Caco-2 (cell line): ENCODE measurements at regions not wholly inside any gene's neighbourhood (a gene's known extent, or its start where the extent isn't known, plus 50 kb on each side); places are given as distances from the start of the nearest gene placed in this dataset.

Experiments
- BruUV-seq: library from RNA; stranded (reverse); fragments of 400-500 nt; replicated peaks from 2 replicates; lab custom pipeline; 2021; lab: Mats Ljungman, UMichigan
- CTCF ChIA-PET: fragments of 300-600 bp; sonication (Branson Sonifier 250); formaldehyde crosslinking; loops from one replicate; lab custom pipeline; 2022; ENCODE audit warnings: antibody characterized with exemption; lab: Charles Lee
- POLR2A ChIA-PET: fragments of 300-600 bp; sonication (Branson Sonifier 250); formaldehyde crosslinking; loops from one replicate; lab custom pipeline; 2022; ENCODE audit warnings: antibody characterized with exemption; lab: Charles Lee
- DNase-seq, 2 experiments: peaks; one replicate each; pipeline versions ENCODE4 v3.0.0 to v3.0.0-alpha.2; 2020 to 2022
- H3K27me3 ChIP-seq: replicated peaks from 2 replicates; pipeline ENCODE4 v1.6.0; 2011; ENCODE audit warnings: low read length; ENCODE audit not compliant: control insufficient read depth, insufficient read depth
- H3K36me3 ChIP-seq: 2 replicates; pipeline ENCODE4 v1.5.1; 2011; ENCODE audit warnings: low read length; ENCODE audit not compliant: control insufficient read depth, insufficient read depth
- H3K4me1 ChIP-seq: fragments of 250-450 bp; sonication (Bioruptor Pico); 2 replicates; pipeline ENCODE4 v1.5.1; 2020; ENCODE audit warnings: mild to moderate bottlenecking
- H3K4me3 ChIP-seq: 2 replicates; pipeline ENCODE4 v1.5.1; 2011; ENCODE audit warnings: low read depth, mild to moderate bottlenecking, control low read depth, low read length
- H3K9me3 ChIP-seq: fragments of 250-450 bp; sonication (Bioruptor Pico); 2 replicates; pipeline ENCODE4 v1.5.1; 2020; ENCODE audit warnings: mild to moderate bottlenecking, moderate library complexity
- H3K27ac Mint-ChIP-seq: one replicate; pipeline ENCODE4 v1.8.0; 2022; ENCODE audit warnings: mixed read lengths; ENCODE audit not compliant: unreplicated experiment
- H3K27me3 Mint-ChIP-seq: one replicate; pipeline ENCODE4 v1.8.0; 2022; ENCODE audit warnings: mixed read lengths; ENCODE audit not compliant: insufficient read depth, unreplicated experiment
- H3K36me3 Mint-ChIP-seq: one replicate; pipeline ENCODE4 v1.8.0; 2022; ENCODE audit warnings: mild to moderate bottlenecking, mixed read lengths; ENCODE audit not compliant: insufficient read depth, unreplicated experiment
- H3K4me1 Mint-ChIP-seq: one replicate; pipeline ENCODE4 v1.8.0; 2022; ENCODE audit warnings: low read depth, mixed read lengths; ENCODE audit not compliant: unreplicated experiment
- H3K4me3 Mint-ChIP-seq: one replicate; pipeline ENCODE4 v1.8.0; 2022; ENCODE audit warnings: mild to moderate bottlenecking, moderate library complexity, mixed read lengths; ENCODE audit not compliant: unreplicated experiment
- H3K9me3 Mint-ChIP-seq: one replicate; pipeline ENCODE4 v1.8.0; 2022; ENCODE audit warnings: mixed read lengths; ENCODE audit not compliant: unreplicated experiment
- CTCF ChIP-seq, 2 experiments: fragments of 200-600 bp in 1 of 2; IDR thresholded peaks; 1 replicate in 1 of 2; 2 replicates in 1 of 2; pipeline versions ENCODE4 v1.5.1 to v1.8.0; 2011 to 2022; ENCODE audit warnings: antibody characterized with exemption in 1 of 2, control low read depth in 1 of 2, inconsistent platforms in 1 of 2, low read depth in 1 of 2, low read length in 1 of 2, mild to moderate bottlenecking in 1 of 2, moderate library complexity in 1 of 2; ENCODE audit not compliant: insufficient read depth in 1 of 2, severe bottlenecking in 1 of 2, unreplicated experiment in 1 of 2
- intact Hi-C: fragments of 100-400 bp; cut with micrococcal nuclease; formaldehyde crosslinking; loops from one replicate; pipeline ENCODE4 v1.10.0; 2022; ENCODE audit not compliant: unreplicated experiment

- no peak for DNase-seq
- H3K9me3 Mint-ChIP-seq, result no peaks in the 10 kb centered on the region
- ChIA-PET POLR2A (no interaction called here), CTCF (no interaction called here)
- H3K36me3 Mint-ChIP-seq, result no peaks in the 10 kb centered on the region
- no peak for TF ChIP-seq CTCF (IDR thresholded peaks at IDR 0.05; ENCODE audit: insufficient read depth in 1 of 2, low read depth in 1 of 2, low read length in 1 of 2, severe bottlenecking in 1 of 2, unreplicated experiment in 1 of 2)
- Histone ChIP-seq H3K9me3 (no peaks in the 10 kb centered on the region; the same call in 1 of the 2 replicates), H3K27me3 (no peaks in the 10 kb centered on the region), H3K4me1 (no peaks in the 10 kb centered on the region), H3K4me3 (no peak overlapping the region), H3K36me3 (no peaks in the 10 kb centered on the region)
- H3K27me3 Mint-ChIP-seq, result no peaks in the 10 kb centered on the region
- BruUV-seq, result no TSS peak
- no peak overlapping the region for H3K27ac Mint-ChIP-seq
- H3K4me1 Mint-ChIP-seq, result no peaks in the 10 kb centered on the region
- no peak overlapping the region for H3K4me3 Mint-ChIP-seq
- intact Hi-C loops, result no loop called here
Observed at GRCh38 chr21:24223624-24224023, 1383.7 kb downstream of the MRPL39 start.

- no peak for TF ChIP-seq CTCF (IDR thresholded peaks at IDR 0.05; ENCODE audit: insufficient read depth in 1 of 2, low read depth in 1 of 2, low read length in 1 of 2, severe bottlenecking in 1 of 2, unreplicated experiment in 1 of 2)
- no peaks in the 10 kb centered on the region for H3K9me3 Mint-ChIP-seq
- ChIA-PET CTCF (no interaction called here), POLR2A (no interaction called here)
- no peaks in the 10 kb centered on the region for H3K4me1 ChIP-seq
- no peaks in the 10 kb centered on the region for H3K4me1 Mint-ChIP-seq
- no peak overlapping the region for H3K27ac Mint-ChIP-seq
- H3K4me3 ChIP-seq, result no peak overlapping the region
- H3K36me3 Mint-ChIP-seq, result no peaks in the 10 kb centered on the region
- intact Hi-C loops, result no loop called here
- no peaks in the 10 kb centered on the region; the same call in 1 of the 2 replicates for H3K9me3 ChIP-seq
- no peaks in the 10 kb centered on the region for H3K27me3 Mint-ChIP-seq
- DNase-seq, result no peak
- no peak overlapping the region for H3K4me3 Mint-ChIP-seq
- H3K27me3 ChIP-seq, result no peaks in the 10 kb centered on the region
- no peaks in the 10 kb centered on the region for H3K36me3 ChIP-seq
- no TSS peak for BruUV-seq
Observed at GRCh38 chr21:24222676-24223075, 1384.6 kb downstream of the MRPL39 start.

- H3K27ac Mint-ChIP-seq, result no peak overlapping the region
- ChIA-PET CTCF (no interaction called here), POLR2A (no interaction called here)
- Histone ChIP-seq H3K36me3 (no peaks in the 10 kb centered on the region), H3K27me3 (no peaks in the 10 kb centered on the region), H3K4me1 (no peaks in the 10 kb centered on the region), H3K4me3 (no peak overlapping the region), H3K9me3 (no peaks in the 10 kb centered on the region)
- H3K36me3 Mint-ChIP-seq, result no peaks in the 10 kb centered on the region
- peaks cover 2% of the 10 kb centered on the region for H3K27me3 Mint-ChIP-seq
- no peaks in the 10 kb centered on the region for H3K9me3 Mint-ChIP-seq
- BruUV-seq, result no TSS peak
- DNase-seq, result no peak
- no peak for TF ChIP-seq CTCF (IDR thresholded peaks at IDR 0.05; ENCODE audit: insufficient read depth in 1 of 2, low read depth in 1 of 2, low read length in 1 of 2, severe bottlenecking in 1 of 2, unreplicated experiment in 1 of 2)
- intact Hi-C loops, result no loop called here
- H3K4me3 Mint-ChIP-seq, result no peak overlapping the region
- H3K4me1 Mint-ChIP-seq, result no peaks in the 10 kb centered on the region
Observed at GRCh38 chr21:24220446-24220845, 1386.8 kb downstream of the MRPL39 start.
